HG02840 (cell line): ENCODE measurements at regions not wholly inside any gene's neighbourhood (a gene's known extent, or its start where the extent isn't known, plus 50 kb on each side); places are given as distances from the start of the nearest gene placed in this dataset.

Experiments used
- ATAC-seq: cut with Tn5 transposase; IDR thresholded peaks from one replicate; pipeline ENCODE4 v1.9.1; 2021; ENCODE audit warnings: mild to moderate bottlenecking, moderate library complexity, moderate number of reproducible peaks; ENCODE audit not compliant: unreplicated experiment, low FRiP score

GRCh38 chr5:125333416-125333815 is 587.0 kb upstream of the ZNF608 start:
- ATAC-seq, result no peak

GRCh38 chr5:125336401-125336800 is 590.0 kb upstream of the ZNF608 start:
- ATAC-seq, result no peak

GRCh38 chr5:125337294-125337693 is 590.9 kb upstream of the ZNF608 start:
- ATAC-seq, result no peak

- no peak for ATAC-seq
These were observed 592.2 kb upstream of the ZNF608 start for GRCh38 chr5:125338440-125339174.

- ATAC-seq, result no peak
These were observed 595.0 kb upstream of the ZNF608 start for GRCh38 chr5:125341436-125341835.

- ATAC-seq, result no peak
These were observed 596.6 kb upstream of the ZNF608 start for GRCh38 chr5:125343015-125343414.

- no peak for ATAC-seq
These were observed 599.9 kb upstream of the ZNF608 start for GRCh38 chr5:125346316-125346715.

GRCh38 chr5:125348221-125348692 is 601.8 kb upstream of the ZNF608 start:
- no peak for ATAC-seq

- no peak for ATAC-seq
These were observed 602.7 kb upstream of the ZNF608 start for GRCh38 chr5:125348936-125349831.

GRCh38 chr5:125357660-125358059 is 611.2 kb upstream of the ZNF608 start:
- ATAC-seq, result no peak

- no peak for ATAC-seq
These were observed 619.3 kb upstream of the ZNF608 start for GRCh38 chr5:125365747-125366146.

GRCh38 chr5:125367702-125368101 is 621.3 kb upstream of the ZNF608 start:
- no peak for ATAC-seq

GRCh38 chr5:125370461-125371205 is 624.2 kb upstream of the ZNF608 start:
- no peak for ATAC-seq

- ATAC-seq, result no peak
These were observed 626.5 kb upstream of the ZNF608 start for GRCh38 chr5:125372694-125373631.

- no peak for ATAC-seq
These were observed 628.7 kb upstream of the ZNF608 start for GRCh38 chr5:125375143-125375542.

GRCh38 chr5:125376059-125376641 is 629.7 kb upstream of the ZNF608 start:
- ATAC-seq, result no peak

- ATAC-seq, result no peak
These were observed 630.7 kb upstream of the ZNF608 start for GRCh38 chr5:125377141-125377540.

GRCh38 chr5:125381290-125381689 is 634.9 kb upstream of the ZNF608 start:
- ATAC-seq, result no peak

- no peak for ATAC-seq
These were observed 637.6 kb upstream of the ZNF608 start for GRCh38 chr5:125384071-125384470.
